Renal cortical epithelial cell (primary cell): ENCODE measurements at regions not wholly inside any gene's neighbourhood (a gene's known extent, or its start where the extent isn't known, plus 50 kb on each side); places are given as distances from the start of the nearest gene placed in this dataset.
"Not testable (repeated sequence)": the region's sequence is repeated elsewhere in the genome, so short reads cannot be mapped to it uniquely, and the experiment has no call there.

Experiments used
- DNase-seq: peaks from one replicate; pipeline ENCODE4 v3.0.0-alpha.2; 2011; ENCODE audit warnings: low read depth

GRCh38 chr2:188787658-188788240, 186.4 kb upstream of the COL3A1 start:
- DNase-seq, result no peak

GRCh38 chr2:188788621-188789020, 185.6 kb upstream of the COL3A1 start:
- peak; percentile 89 for DNase-seq

DNA sequence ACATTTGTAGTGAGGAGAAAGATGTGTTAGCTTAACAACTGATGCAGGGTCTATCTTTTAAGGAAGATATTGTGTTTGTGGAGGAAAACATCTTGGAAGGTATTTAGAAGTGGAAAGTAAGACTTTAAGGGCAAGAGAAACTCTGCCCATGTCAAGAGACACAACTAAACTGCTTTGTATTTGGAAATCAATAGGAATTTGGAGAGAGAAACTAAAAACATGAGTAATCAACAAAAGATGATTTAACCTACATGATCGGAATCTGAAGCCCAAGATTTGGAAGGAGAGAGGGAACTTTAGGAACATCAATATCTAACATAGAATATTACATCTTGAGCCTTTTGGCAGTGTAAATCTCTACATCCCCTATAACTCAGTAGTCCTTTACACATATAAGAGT, 184.2 kb upstream of the COL3A1 start:
- no peak for DNase-seq

GRCh38 chr2:188794453-188794852, 179.7 kb upstream of the COL3A1 start:
- DNase-seq, result not testable (repeated sequence)

GRCh38 chr2:188795762-188796161, 178.4 kb upstream of the COL3A1 start:
- no peak for DNase-seq

DNA sequence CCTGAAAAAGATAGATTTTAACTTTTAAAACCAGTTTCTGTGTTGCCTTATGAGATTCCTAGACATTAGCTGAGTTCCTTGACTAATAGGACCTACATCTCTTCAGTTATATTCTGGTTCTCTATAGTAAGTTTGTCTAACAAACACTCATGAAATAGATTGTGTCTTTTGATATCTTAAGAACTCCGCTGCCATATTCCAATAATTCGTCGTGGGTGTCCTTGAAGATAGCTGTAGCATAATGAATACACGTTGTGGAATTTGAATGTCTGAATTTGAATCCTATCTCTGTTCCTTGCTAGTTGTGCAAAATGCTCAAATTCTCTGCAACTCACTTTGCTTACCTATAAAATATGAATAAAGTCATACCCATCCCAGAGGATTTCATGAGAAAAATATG, 176.8 kb upstream of the COL3A1 start:
- DNase-seq, result no peak

GRCh38 chr2:188798159-188798558, 176.0 kb upstream of the COL3A1 start:
- DNase-seq, result no peak

DNA sequence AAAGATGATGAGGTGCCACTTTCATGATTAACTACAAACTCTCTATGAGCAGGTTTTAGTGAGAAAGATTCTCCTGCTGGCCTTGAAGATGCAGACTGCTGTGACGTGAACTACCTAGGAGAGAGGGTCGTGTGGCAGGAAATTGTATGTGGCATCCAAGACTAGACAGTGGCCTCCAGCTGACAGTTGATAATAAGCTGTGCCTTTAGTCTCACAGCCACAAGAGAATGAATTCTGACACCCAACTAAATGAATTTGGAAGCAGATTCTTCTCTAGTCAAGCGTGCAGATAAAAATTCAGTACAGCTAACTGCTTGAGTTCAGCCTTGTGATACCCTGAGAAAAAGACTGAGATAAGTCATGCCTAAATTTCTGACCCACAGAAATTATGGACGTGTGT, 169.0 kb upstream of the COL3A1 start:
- DNase-seq, result no peak

- DNase-seq, result peak; percentile 56
Measured at GRCh38 chr2:188808947-188809355, 165.2 kb upstream of the COL3A1 start.

DNA sequence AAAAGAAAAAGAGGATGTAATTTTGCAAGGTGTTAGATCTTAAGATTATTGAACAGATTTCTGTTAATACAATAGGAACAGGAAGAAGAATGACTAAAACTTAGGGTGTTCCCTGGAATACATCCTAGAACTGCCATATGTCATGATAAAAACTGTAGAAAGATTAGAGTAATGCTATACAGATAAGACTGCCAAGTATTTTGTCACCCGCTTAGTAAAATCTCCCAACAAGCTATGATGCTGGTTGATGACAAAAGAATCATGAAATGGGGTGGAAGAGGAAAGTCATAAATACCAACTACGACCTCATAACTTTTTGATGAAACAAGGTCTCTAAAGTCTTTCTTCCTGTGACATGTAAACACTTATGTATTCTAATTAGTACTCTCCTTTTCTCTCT, 163.6 kb upstream of the COL3A1 start:
- no peak for DNase-seq

DNA sequence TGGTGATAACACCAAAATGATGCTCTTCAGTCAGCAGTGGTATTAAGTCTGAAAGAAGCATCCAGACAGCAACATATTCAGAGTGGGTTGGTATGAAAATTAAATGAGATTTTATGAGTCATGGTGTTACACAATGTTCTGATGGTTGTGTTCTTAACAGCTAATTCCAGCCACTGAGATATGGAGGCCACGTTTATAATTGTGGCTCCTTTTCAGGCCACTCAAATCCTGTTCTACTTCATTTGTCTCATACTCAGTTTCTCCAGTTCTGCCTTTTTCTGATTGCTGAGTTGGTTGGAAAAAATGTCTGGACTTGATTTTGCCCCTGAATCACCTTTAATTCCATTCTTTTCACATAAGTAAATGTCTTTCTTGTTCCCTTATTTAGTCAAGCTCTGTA, 162.7 kb upstream of the COL3A1 start:
- peak; percentile 35 for DNase-seq

DNA sequence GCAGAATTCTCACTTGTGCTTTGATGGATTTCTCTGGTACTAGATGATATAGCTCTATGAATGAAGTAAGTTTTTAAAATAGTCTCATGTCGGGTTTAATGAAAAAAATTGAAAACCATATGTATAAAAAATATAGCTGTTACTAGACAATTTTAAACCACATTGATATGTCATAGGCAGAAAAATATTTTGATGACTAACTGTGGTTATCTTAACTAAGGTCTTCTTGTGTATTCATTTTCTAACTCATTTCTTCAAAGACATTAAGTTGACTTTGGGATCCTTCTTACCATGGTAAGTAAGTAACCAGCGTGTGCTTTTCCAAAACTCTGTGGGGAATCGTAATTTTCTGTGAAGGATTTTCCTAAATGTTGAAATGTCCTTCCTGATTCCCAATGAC, 160.9 kb upstream of the COL3A1 start:
- no peak for DNase-seq

DNA sequence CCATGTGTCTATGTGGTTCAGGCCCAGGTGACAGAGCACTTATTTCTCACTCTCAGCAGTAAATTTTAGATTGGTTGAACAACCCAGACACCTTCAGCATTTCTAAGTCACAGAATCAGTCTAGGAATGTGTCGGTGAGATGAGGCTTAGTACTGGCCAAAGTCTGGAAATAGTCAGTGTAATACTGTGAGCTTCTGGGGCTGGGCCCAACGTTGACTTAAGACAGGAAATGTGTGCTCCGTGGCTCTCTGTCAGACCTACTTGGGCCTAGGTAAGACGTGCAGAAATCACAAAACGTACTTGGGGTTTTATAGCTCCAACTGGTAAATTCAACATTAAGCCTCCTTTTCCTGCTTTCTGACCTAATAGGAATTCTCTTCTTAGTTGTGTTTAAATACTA, 160.3 kb upstream of the COL3A1 start:
- no peak for DNase-seq

- no peak for DNase-seq
Measured at GRCh38 chr2:188819011-188819410, 155.2 kb upstream of the COL3A1 start.

- DNase-seq, result peak; percentile 4
Measured at GRCh38 chr2:188819792-188820191, 154.4 kb upstream of the COL3A1 start.

DNA sequence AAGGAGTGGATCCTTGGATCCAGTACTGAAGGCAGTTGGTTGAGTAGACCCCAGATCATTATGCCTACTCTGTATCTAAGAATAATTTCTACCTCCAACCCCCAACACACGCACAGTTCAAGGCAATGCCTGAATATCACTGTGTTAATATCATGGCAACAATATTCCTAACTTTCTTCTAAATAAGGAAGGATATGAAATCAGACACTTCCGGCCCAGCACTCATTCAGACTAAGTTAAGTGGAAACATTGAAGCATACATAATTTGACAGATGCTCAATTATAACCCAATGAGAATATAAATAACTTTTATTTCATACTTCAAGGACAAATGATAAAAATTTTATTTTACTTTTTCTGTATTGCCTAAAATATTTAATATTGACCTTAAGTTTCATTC, 153.6 kb upstream of the COL3A1 start:
- no peak for DNase-seq

- DNase-seq, result no peak
Measured at GRCh38 chr2:188824125-188824524, 150.0 kb upstream of the COL3A1 start.

DNA sequence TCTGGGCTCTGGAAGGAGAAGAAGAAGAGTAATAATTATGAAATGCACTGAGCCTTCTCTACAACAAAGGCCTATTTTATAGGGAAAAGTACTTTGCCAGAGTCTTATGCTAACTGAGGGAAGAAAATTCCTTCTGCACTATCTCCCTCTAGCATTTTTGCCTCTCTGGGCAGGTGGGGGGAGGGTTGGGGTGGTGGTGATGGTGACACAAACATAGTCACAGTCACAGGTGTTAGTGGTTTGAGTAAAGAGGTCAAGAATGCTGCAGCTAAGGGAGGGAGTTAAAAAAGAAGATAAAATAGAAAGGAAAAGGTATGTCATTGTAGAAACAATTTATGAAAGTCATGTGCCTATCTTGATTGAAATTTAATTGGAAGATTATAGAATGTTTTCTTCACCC, 140.8 kb upstream of the COL3A1 start:
- no peak for DNase-seq

- DNase-seq, result no peak
Measured at GRCh38 chr2:188833799-188834198, 140.4 kb upstream of the COL3A1 start.

DNA sequence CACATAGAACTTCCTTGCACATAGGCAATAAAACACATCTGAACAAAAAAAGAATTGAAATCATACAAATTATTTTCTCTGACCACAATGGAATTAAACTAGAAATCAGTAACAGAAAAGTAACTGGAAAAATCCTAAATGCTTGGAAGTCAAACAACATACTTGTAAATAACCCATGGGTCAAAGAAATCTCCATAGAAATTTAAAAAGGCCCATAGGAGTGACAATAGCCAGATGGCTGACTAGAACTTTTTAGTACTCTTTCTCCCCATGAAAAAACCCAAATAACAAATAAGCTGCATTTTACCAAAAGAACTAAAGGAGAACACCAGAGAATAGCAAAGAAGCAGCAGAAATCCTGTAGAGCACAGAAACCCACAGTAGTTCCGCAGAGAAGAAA, 139.2 kb upstream of the COL3A1 start:
- no peak for DNase-seq

- DNase-seq, result no peak
Measured at GRCh38 chr2:188835821-188836220, 138.4 kb upstream of the COL3A1 start.

- DNase-seq, result no peak
Measured at GRCh38 chr2:188845692-188846091, 128.5 kb upstream of the COL3A1 start.

DNA sequence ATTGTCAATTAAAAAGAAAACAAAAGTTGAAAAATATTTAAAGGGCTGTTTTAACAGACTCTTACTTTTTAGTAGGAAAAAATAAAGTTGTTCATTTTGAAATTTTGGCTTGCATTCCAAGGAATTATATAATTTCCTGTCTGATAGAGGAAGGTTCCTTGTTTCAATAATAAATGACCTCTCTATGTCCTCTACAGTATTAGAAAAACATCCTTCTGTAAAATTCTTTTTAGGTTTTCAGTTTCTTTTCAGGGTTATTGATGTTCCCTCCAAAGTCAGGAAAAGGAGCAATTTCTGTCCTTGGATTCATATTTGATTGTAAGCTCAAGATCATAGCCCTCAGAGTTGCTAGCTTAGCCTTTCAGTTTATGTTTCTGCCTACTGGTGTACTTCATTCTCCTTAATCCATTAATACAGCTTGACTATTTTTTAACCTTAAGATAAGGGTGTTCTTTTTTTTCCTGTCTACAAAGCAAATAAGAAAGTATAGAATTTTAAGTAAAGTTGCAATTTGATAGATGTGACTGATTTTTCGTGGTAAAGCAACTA, 125.2 kb upstream of the COL3A1 start:
- no peak for DNase-seq

DNA sequence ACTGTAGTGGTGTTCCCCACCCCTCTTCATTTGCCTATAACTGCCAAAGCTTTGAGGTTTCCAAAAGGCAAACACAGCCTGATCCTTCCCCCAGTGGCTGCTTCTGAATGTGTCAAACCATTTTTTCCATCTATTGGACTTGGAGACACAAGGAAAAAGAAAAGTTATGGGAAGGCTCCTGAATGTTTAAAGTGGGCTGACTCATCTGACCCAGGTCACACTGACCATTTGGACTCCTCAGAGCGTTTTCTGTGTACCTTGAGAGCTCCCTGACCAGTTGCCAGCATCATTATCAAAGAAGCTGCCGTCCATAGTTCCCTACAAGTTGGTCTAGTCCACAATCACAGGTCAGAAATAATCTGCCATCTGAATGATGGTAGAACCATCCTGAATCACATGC, 123.4 kb upstream of the COL3A1 start:
- DNase-seq, result peak; percentile 3
